Liver (tissue), 8 donors: ENCODE measurements at regions not wholly inside any gene's neighbourhood (a gene's known extent, or its start where the extent isn't known, plus 50 kb on each side); places are given as distances from the start of the nearest gene placed in this dataset.

Source experiments
- DNase-seq: peaks from one replicate; pipeline ENCODE4 v3.0.0-alpha.2; 2017; ENCODE audit warnings: low spot score
- H3K27ac ChIP-seq, 2 donors: one replicate each; pipeline ENCODE4 v1.7.0; 2013; ENCODE audit warnings: inconsistent platforms in 2 of 2, low read length in 2 of 2, control low read depth in 1 of 2, low read depth in 1 of 2, mild to moderate bottlenecking in 1 of 2
- H3K27me3 ChIP-seq, 4 donors: one replicate each; pipeline versions ENCODE4 v1.6.1 to v1.7.0; 2013; ENCODE audit warnings: low read length in 3 of 4, inconsistent platforms in 1 of 4, mild to moderate bottlenecking in 1 of 4, moderate library complexity in 1 of 4; ENCODE audit not compliant: control insufficient read depth in 4 of 4, insufficient read depth in 4 of 4
- H3K36me3 ChIP-seq, 4 donors: one replicate each; pipeline versions ENCODE4 v1.6.1 to v1.7.0; 2013; ENCODE audit warnings: low read length in 3 of 4, mild to moderate bottlenecking in 3 of 4, low read depth in 1 of 4, moderate library complexity in 1 of 4; ENCODE audit not compliant: control insufficient read depth in 4 of 4, insufficient read depth in 3 of 4
- H3K4me1 ChIP-seq, 4 donors: one replicate each; pipeline versions ENCODE4 v1.6.1 to v1.7.0; 2013; ENCODE audit warnings: low read length in 3 of 4, mild to moderate bottlenecking in 3 of 4, moderate library complexity in 1 of 4; ENCODE audit not compliant: control insufficient read depth in 4 of 4, insufficient read depth in 4 of 4
- H3K4me3 ChIP-seq, 3 donors: one replicate each; pipeline versions ENCODE4 v1.6.1 to v1.7.0; 2013; ENCODE audit warnings: low read length in 3 of 3, control low read depth in 1 of 3, low read depth in 1 of 3, mild to moderate bottlenecking in 1 of 3
- H3K9ac ChIP-seq, 2 donors: one replicate each; pipeline ENCODE4 v1.7.0; 2013; ENCODE audit warnings: low read length in 2 of 2, mild to moderate bottlenecking in 2 of 2, moderate library complexity in 2 of 2, control low read depth in 1 of 2, low read depth in 1 of 2
- H3K9me3 ChIP-seq, 4 donors: one replicate each; pipeline versions ENCODE4 v1.6.1 to v1.7.0; 2013; ENCODE audit warnings: low read length in 3 of 4; ENCODE audit not compliant: control insufficient read depth in 4 of 4
- CTCF ChIP-seq: fragments of 150-350 bp; IDR thresholded peaks from 2 replicates; pipeline ENCODE4 v1.5.1; 2017; ENCODE audit warnings: improper control_type of control experiment, low read depth, low read length; ENCODE audit not compliant: missing input control
- EGR1 ChIP-seq, 2 donors: IDR thresholded peaks; 2 replicates each; pipeline ENCODE4 v1.6.1; 2016 to 2018; ENCODE audit warnings: antibody characterized with exemption in 2 of 2, low read depth in 2 of 2
- FOXA1 ChIP-seq: IDR thresholded peaks from 2 replicates; pipeline ENCODE4 v1.6.1; 2016; ENCODE audit warnings: antibody characterized with exemption
- FOXA2 ChIP-seq: IDR thresholded peaks from 2 replicates; pipeline ENCODE4 v1.6.1; 2016; ENCODE audit warnings: antibody characterized with exemption
- GABPA ChIP-seq, 2 donors: IDR thresholded peaks in 1 of 2; conservative IDR thresholded peaks in 1 of 2; 2 replicates each; pipeline ENCODE4 v1.6.1; 2016; ENCODE audit warnings: antibody characterized with exemption in 2 of 2, mild to moderate bottlenecking in 1 of 2, moderate library complexity in 1 of 2
- HNF4A ChIP-seq, 2 donors: conservative IDR thresholded peaks; 2 replicates each; pipeline ENCODE4 v1.6.1; 2016; ENCODE audit warnings: antibody characterized with exemption in 2 of 2, mild to moderate bottlenecking in 2 of 2
- HNF4G ChIP-seq: IDR thresholded peaks from 2 replicates; pipeline ENCODE4 v1.6.1; 2016; ENCODE audit warnings: antibody characterized with exemption
- JUND ChIP-seq, 2 donors: IDR thresholded peaks; 2 replicates each; pipeline ENCODE4 v1.6.1; 2016; ENCODE audit warnings: antibody characterized with exemption in 2 of 2
- NR2F2 ChIP-seq: IDR thresholded peaks from 2 replicates; pipeline ENCODE4 v1.6.1; 2016; ENCODE audit warnings: antibody characterized with exemption
- RAD21 ChIP-seq, 2 donors: IDR thresholded peaks; 2 replicates each; pipeline ENCODE4 v1.6.1; 2016; ENCODE audit warnings: antibody characterized with exemption in 2 of 2, mild to moderate bottlenecking in 2 of 2
- REST ChIP-seq: IDR thresholded peaks from 2 replicates; pipeline ENCODE4 v1.6.1; 2016; ENCODE audit warnings: antibody characterized with exemption, mild to moderate bottlenecking
- RXRA ChIP-seq, 2 donors: IDR thresholded peaks; 2 replicates each; pipeline ENCODE4 v1.6.1; 2017 to 2018; ENCODE audit warnings: antibody characterized with exemption in 2 of 2, mild to moderate bottlenecking in 1 of 2
- SP1 ChIP-seq: IDR thresholded peaks from 2 replicates; pipeline ENCODE4 v1.6.1; 2018; ENCODE audit warnings: antibody characterized with exemption, mild to moderate bottlenecking
- TAF1 ChIP-seq: conservative IDR thresholded peaks from 2 replicates; pipeline ENCODE4 v1.6.1; 2016; ENCODE audit warnings: antibody characterized with exemption, mild to moderate bottlenecking
- YY1 ChIP-seq: IDR thresholded peaks from 2 replicates; pipeline ENCODE4 v1.6.1; 2016; ENCODE audit warnings: antibody characterized with exemption, mild to moderate bottlenecking
- WGBS: extraction: QIAGEN DNeasy Blood & Tissue Kit; methylation state at CpG from one replicate; pipeline ENCODE4 v1.1.7; 2013; 5-methylcytosine and 5-hydroxymethylcytosine counted together
- TF ChIP-seq, protein P1 (sequence below): IDR thresholded peaks from 2 replicates; pipeline ENCODE4 v1.6.1; 2016; ENCODE audit warnings: antibody characterized with exemption
- TF ChIP-seq, protein P2 (sequence below): IDR thresholded peaks from 2 replicates; pipeline ENCODE4 v1.6.1; 2016; ENCODE audit warnings: antibody characterized with exemption
- TF ChIP-seq, protein P3 (sequence below): IDR thresholded peaks from 2 replicates; pipeline ENCODE4 v1.6.1; 2016; ENCODE audit warnings: antibody characterized with exemption
- donor health status: healthy.
- donor health status: healthy.
- donor health status: healthy.
- donor health status: healthy.
- donor health status: healthy.

DNA sequence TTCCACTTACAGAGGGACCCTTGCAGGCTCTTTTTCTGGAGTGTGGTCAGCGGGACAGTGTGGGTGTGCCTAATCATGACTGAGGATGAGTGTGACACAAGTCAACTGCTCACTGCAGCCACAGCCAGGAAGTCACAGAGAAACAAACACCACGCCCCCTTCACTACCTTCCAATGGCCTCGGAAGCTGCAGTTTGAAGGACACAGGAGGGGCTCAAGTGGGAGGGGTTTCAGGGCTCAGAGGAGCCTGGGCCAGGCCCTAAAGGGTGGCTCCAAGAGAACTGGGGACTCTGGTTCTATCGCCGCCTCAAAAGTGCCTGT is 116.2 kb upstream of the SDK2 start:
- Histone ChIP-seq H3K9me3 (no peaks in the 10 kb centered on the region), H3K27me3 (no peaks in the 10 kb centered on the region), H3K4me1 (no peaks in the 10 kb centered on the region), H3K27ac (no peak overlapping the region), H3K4me3 (no peak overlapping the region), H3K9ac (no peak overlapping the region), H3K36me3 (no peaks in the 10 kb centered on the region)
- 81% methylated on average over 5 of the region's 5 CpGs for WGBS
- no peak for DNase-seq
- no peak for TF ChIP-seq JUND (IDR thresholded peaks at IDR 0.05)
- TF ChIP-seq FOXA1, result no peak
- no peak for TF ChIP-seq FOXA2
- TF ChIP-seq, protein P1, sequence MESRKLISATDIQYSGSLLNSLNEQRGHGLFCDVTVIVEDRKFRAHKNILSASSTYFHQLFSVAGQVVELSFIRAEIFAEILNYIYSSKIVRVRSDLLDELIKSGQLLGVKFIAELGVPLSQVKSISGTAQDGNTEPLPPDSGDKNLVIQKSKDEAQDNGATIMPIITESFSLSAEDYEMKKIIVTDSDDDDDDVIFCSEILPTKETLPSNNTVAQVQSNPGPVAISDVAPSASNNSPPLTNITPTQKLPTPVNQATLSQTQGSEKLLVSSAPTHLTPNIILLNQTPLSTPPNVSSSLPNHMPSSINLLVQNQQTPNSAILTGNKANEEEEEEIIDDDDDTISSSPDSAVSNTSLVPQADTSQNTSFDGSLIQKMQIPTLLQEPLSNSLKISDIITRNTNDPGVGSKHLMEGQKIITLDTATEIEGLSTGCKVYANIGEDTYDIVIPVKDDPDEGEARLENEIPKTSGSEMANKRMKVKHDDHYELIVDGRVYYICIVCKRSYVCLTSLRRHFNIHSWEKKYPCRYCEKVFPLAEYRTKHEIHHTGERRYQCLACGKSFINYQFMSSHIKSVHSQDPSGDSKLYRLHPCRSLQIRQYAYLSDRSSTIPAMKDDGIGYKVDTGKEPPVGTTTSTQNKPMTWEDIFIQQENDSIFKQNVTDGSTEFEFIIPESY, result no peak
- TF ChIP-seq, protein P2, sequence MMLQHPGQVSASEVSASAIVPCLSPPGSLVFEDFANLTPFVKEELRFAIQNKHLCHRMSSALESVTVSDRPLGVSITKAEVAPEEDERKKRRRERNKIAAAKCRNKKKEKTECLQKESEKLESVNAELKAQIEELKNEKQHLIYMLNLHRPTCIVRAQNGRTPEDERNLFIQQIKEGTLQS, result no peak
- TF ChIP-seq HNF4G, result no peak

GRCh38 chr17:73765824-73766563 is 121.7 kb upstream of the SDK2 start:
- 84% methylated on average over 17 of the region's 17 CpGs for WGBS
- H3K36me3 ChIP-seq, result no peaks in the 10 kb centered on the region
- no peak overlapping the region for H3K27ac ChIP-seq
- no peak overlapping the region for H3K4me3 ChIP-seq
- H3K4me1 ChIP-seq, result peaks cover 0 to 8% (median 2%) of the 10 kb centered on the region in 4 donors
- no peak for TF ChIP-seq SP1
- no peak for TF ChIP-seq YY1
- no peak for TF ChIP-seq TAF1
- no peak for TF ChIP-seq FOXA2
- TF ChIP-seq, protein P3, sequence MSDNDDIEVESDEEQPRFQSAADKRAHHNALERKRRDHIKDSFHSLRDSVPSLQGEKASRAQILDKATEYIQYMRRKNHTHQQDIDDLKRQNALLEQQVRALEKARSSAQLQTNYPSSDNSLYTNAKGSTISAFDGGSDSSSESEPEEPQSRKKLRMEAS, result no peak
- TF ChIP-seq RAD21 (IDR thresholded peaks at IDR 0.05), result no peak
- TF ChIP-seq FOXA1, result no peak
- no peak for TF ChIP-seq HNF4A (conservative IDR thresholded peaks at IDR 0.05)
- no peak for TF ChIP-seq NR2F2
- no peak for TF ChIP-seq HNF4G
- TF ChIP-seq, protein P1, result no peak
- no peak for TF ChIP-seq RXRA (IDR thresholded peaks at IDR 0.05)
- no peak for TF ChIP-seq REST
- no peak for TF ChIP-seq CTCF
- no peak for TF ChIP-seq EGR1 (IDR thresholded peaks at IDR 0.05; ENCODE audit: low read depth in 2 of 2)
- TF ChIP-seq JUND (IDR thresholded peaks at IDR 0.05), result no peak
- TF ChIP-seq GABPA (IDR thresholded peaks at IDR 0.05 in 1 of 2, conservative IDR thresholded peaks at IDR 0.05 in 1 of 2), result no peak
- no peak overlapping the region for H3K9ac ChIP-seq
- no peaks in the 10 kb centered on the region for H3K9me3 ChIP-seq
- H3K27me3 ChIP-seq, result no peaks in the 10 kb centered on the region
- DNase-seq, result no peak
